GM12892 (cell line): ENCODE measurements at regions not wholly inside any gene's neighbourhood (a gene's known extent, or its start where the extent isn't known, plus 50 kb on each side); places are given as distances from the start of the nearest gene placed in this dataset.

Source experiments
- POLR2A ChIP-seq: IDR thresholded peaks from 2 replicates; pipeline ENCODE4 v1.6.1; 2011; ENCODE audit warnings: low read depth, low read length, control low read depth
- POLR2AphosphoS5 ChIP-seq: IDR thresholded peaks from 2 replicates; pipeline ENCODE4 v1.6.1; 2011; ENCODE audit warnings: low read depth, low read length, control low read depth

- TF ChIP-seq POLR2A (no peak), POLR2AphosphoS5 (no peak)
Measured at GRCh38 chr18:45329316-45329715, 286.0 kb upstream of the SLC14A2 start.
